Hematopoietic multipotent progenitor cell treated with erythropoietin and hydrocortisone succinate and interleukin-3 and kit ligand, for 6 days (in vitro differentiated cells): ENCODE measurements at regions not wholly inside any gene's neighbourhood (a gene's known extent, or its start where the extent isn't known, plus 50 kb on each side); places are given as distances from the start of the nearest gene placed in this dataset.

Experiments
- DNase-seq: peaks from one replicate; pipeline ENCODE4 v3.0.0-alpha.2; 2015

DNA sequence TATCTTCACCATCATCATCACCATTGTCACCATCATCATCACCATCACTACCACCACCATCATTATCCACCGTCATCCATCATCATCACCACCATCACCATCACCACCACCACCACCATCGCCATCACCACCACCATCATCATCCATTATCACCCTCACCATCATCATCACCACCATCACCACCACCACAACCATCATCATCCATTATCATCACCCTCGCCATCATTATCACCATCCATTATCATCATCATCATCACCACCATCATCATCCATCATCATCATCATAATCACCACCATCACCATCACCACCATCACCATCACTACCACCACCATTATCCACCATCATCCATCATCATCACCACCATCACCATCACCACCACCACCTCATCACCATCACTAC, 95.6 kb downstream of the C16orf95 start:
- DNase-seq, result no peak

DNA sequence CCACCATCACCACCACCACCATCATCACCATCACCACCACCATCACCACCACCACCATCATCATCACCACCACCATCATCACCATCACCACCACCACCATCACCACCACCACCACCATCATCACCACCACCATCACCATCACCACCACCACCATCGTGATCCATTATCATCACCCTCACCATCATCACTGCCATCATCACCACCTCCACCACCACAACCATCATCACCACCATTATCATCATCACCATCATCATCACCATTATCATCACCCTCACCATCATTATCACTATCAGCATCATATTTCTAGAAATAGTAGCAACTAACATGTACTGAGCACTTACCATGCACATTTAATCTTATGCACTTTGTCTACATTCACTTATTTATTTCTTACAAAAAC, 94.9 kb downstream of the C16orf95 start:
- no peak for DNase-seq

DNA sequence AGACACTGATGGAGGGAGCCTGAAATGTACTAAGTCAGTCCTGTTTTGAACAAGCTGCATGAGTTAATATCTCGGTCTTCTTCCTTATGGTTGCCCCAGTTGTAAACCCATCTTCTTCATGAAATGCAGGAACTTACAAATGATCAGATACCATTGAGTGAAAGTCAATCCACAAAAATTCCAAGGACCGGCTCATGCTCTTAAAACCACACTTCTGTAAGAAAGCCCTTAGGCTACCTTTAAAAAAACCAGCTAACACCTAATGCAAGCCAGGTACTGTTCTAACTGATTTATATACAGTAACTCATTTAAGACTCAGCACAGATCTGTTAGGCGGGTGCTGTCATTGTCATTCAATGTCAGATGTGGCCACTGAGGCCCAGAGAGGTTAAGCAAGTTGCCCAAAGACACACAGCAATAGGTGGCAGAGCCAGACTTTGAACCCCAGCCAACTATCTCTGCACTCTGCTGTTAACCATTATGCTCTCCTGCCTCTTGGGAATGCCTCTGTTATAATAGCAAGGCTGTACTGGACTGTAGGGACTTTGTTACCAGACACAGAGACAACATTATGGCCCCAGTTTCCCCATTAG, 93.4 kb downstream of the C16orf95 start:
- no peak for DNase-seq

DNA sequence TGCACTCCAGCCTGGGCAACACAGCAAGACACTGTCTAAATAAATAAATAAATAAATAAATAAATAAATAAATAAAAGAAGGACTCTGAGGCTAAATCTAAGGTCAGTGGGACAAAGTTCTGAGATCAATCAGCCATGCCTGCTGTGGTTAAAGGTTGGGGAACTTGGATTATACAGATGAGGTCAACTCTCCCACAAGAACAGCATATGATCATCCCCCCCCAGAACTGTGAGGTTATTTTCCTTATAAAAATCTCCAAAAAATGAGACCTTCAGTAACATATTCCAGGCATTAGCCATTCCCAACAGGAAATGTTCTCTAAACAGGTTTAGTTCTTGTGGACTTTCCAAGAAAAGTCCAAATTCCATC, 90.3 kb downstream of the C16orf95 start:
- DNase-seq, result no peak

DNA sequence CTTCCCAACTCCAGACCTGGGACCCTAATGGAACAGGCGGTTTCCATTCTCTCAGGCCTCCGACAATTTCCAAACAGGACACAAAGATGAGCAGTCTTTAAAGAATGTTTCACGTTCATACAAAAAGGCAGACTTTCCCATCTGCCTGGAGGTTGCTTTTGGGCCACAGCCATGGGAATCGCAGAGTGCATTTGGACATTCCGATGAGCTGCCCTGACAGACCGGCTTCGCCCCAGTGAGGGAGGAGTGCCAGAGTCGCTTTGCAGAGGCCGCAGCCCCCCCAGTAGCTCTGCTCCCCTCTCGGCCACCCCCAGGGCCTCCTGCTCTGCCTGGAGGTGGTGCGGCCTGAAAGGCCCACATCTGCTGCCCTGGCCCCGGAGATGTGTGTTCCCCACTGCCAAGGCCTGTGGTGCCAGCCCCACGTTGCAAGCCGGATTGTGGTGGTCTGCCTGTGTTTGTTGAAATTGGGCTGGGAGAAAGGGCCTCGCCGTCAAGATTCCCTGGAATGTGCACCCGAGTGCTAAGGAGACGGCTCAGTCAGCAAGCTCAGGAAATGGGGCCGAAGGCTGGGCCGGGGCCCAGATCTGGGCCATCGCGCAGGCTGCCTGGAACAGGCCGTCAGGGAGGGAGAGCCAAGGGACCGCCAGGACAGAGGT, 89.8 kb downstream of the C16orf95 start:
- no peak for DNase-seq

DNA sequence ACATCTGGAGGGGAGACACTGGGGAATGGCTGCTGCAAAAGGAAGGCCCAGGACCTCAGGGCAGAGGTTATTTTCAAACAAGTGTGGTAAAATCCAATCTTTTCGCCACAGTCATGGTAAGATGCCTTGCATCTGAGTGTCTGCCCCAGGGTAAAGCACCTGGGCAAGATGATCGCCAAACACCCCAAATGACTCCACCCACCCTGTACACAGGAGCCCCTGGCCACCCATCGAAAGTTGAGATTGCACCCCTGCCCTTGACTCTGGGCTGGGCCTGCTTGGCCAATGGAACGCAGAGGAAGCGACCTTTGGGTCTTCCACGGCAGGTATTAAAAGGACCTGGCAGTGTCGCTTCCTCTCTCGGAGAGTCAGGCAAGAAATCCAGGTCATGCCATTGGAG, 88.8 kb downstream of the C16orf95 start:
- no peak for DNase-seq

DNA sequence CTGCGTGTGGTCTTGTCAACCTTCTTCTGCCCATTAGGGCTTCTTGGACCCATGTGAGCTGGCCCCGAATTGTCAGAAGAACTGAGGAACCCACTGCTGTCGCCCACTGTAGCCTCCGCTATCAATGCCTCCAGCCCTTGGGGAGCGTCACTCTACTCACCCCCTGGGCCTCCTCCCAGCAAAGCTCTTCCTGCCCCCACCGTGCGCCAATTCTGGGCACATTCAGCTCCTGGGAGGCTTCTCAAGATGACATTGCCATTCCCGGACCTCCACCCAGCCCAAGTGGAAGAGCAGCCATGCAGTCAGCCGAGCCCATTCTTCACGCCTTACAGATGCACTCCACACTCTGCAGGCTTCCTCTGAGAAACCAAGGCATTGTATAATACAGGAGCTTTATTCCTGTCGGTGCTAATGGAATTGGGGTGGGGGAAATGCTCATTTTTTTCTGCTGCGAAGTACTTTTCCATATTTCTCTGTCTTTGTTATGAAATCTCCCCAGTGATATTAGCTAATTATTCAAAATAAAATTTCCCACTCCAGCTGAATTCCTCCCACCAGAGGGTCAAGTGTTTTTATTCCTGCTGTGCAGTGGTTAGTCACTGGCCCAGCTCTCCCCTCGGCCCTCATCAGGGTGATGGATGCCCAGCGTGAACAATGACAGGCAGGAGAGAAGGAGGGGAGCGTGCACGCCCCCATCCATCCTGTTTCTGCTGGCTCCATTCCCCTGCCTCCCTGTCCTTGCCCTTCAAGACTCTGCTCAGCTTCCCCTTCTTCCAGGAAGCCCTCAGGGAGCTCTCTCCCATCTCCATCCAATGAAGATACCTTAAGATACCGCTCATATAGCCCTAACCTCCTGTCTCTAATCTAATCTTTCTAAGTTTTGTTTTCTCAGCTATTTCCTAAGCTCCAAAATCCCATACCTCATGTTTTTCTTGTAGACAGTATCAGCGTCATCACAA, 87.7 kb downstream of the C16orf95 start:
- no peak for DNase-seq

DNA sequence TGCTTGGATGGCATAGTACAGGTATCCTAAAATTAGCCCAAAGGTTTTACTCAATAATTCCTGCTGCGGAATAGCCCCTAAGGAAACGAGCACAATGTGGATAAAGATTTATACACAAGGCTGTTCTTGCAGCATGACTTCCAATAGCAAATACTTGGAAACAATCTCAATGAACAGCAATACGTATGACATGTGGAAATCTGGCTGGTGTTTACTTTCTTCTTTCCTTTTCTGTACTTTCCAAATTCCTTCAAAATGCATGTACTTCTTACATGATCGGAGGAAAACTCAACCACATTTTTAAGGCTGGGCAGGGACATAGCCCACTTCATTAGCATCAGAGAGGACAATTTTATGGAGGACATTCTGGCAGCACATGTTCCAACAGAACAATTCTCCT, 86.6 kb downstream of the C16orf95 start:
- no peak for DNase-seq

DNA sequence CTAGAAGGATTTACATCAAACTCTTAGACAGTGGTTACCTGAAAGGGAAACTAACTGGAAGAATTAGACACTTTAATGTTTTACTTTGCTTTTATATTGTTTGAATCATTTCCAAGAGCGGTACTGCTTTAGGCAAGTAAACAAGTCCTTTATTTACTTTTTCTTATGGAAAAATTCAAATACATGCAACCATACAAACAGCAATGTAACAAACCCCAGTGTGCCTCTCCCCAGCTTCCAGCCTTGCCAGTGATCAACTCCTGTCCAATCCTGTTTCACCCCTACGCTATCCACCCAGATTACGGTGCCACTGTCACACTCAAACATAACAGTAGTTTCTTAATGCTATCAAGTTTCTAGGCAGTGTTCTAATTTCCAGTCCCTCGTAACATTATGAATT, 85.9 kb downstream of the C16orf95 start:
- no peak for DNase-seq

DNA sequence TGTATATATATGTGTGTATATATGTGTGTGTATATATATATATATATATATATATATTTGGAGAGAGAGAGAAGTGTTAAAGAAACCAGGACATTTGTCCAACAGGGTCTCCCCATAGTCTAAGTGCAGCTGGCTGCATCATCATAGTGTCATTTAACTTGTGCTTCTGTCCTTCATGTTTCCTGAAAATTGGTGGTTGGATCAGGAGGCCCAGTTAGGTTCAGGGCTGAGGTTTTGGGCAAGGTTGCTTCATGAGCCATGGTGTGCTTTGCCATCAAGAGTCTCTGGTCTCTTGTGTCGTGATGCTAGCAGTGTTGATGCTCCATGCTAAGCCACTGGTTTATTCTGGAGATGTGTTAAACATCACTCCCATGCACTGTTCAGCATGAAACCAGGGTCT, 85.3 kb downstream of the C16orf95 start:
- DNase-seq, result no peak

DNA sequence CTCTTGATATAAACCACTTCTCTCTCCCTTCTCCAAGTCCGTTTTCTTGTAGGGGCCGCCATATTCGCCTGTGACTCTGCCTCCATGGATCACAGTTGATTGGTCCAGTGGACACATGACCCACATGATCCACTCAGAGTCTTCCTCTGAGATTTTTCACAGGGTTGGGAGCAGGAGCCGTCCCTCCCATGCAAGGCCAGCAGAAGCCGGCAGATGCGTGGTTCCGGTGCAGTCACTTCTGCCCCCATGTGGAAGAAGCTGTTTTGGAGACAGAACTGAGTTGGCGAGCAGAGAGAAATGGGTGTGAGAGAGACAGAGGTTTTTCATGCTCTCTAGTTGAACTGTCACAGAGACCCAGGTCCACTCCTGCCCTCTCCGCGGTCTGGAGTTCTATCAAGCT, 83.3 kb downstream of the C16orf95 start:
- DNase-seq, result peak; percentile 37

DNA sequence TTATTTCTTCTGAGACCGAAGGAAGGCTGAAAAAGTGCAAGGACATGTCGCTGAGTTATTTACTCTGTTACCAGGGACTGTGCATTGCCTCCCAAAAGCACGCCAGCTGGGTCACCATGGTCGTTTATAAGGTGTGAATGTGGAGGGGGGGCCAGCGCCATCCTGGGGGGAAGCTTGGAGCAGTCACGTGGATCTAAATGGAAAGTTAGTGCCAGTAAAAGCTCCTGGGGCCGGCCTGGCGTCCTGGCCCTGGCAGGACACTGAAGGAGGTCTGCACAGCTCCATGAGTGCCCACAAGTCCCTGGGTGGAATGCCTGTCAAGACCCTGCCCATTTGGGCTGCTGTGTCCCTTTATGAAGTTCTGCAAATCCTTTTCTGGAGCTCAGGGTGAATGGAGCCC, 82.6 kb downstream of the C16orf95 start:
- no peak for DNase-seq

DNA sequence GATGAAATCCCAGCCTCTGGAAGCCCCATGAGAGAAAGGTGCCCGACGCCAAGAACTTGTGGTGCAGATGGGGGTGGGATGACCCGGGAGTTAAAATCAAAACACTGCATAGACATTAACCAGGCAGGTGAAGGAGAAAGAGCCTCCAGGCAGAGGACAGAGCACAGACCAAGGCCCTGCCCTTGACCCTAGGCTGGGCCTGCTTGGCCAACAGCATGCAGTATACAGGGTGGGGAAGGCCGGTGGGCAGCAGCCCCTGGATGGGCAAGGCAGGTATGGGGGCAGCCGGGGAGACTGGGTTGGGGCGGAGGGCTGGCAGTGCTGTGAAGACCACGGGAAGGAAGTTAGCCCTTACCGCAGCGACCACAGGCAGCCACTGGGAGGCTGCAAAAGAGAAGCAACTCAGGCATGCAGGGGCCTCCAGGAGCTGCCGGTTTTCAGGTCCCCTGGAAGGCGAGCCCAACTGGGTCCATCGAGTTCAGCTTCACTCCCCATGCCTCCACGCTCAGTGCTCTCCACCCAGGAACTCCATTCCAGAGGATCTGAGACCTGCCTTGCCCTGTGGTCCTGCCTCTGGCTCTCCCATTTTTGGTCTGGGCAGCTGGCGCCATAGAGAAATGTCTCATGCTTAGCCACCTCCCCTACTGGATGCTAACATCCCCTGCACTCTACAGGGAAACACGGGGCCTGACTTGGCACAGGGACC, 81.2 kb downstream of the C16orf95 start:
- peak; percentile 56 for DNase-seq

DNA sequence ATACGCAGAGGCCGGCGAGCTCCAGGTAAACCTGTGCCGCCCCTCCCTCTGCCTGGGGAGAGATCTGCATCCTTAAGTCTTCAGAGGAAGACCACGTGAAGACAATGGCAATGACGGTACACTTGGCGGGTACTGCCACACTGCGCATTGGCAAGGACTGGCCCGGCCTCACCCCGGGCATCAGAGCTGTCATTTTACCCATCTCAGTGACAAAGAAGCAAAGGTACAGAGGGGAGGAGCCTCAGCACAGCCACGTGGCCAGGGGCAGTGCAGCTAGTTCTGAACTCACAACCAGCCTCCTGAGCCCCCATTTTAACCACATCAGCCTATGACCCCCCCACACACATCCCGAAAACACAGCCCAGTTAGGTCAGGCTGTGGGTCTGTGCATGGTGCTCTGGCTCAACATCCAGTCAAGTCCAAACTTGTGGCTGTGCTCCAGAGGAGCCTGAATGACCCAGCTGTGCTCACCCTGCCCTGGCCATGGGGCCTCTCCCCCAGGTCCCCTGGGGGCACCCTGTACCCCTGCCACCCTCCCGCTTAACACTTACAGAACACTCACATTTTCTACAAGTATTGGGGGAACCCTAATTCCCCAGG, 80.6 kb downstream of the C16orf95 start:
- DNase-seq, result no peak

DNA sequence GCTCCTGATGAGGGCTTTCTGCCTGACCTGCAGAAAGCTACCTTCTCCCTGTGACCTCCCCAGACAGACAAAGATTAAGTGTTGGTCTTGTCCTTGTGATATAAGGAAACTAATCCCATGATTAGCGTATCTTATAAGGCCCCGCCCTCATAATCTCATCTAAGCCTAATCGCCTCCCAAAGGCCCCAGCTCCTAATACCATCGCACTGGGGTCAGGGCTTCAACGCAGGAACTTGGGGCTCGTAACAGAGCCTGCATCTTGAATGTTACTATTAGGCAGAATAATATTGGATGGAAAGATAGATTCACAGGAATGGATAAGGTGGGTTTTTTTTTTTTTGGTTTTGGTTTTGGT, 78.9 kb downstream of the C16orf95 start:
- DNase-seq, result no peak

DNA sequence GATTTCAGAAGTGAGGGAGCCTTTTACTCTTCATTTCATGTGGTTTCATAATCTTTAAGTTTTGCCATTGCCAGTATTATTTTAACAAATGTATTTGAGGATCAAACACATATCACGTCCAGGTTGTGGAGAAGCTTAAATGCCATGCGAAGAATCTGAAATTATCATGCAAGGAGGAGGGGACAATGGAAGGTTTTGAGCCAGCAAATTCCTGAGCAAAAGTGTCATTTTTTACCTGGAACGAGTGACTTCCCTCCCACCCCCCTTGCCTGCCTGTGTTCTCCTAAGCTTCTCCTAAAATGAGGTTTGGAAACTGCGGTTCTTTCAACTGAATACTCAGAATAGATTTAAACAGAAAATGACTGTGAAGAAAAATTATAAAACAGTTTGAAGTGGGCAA, 77.6 kb downstream of the C16orf95 start:
- no peak for DNase-seq

DNA sequence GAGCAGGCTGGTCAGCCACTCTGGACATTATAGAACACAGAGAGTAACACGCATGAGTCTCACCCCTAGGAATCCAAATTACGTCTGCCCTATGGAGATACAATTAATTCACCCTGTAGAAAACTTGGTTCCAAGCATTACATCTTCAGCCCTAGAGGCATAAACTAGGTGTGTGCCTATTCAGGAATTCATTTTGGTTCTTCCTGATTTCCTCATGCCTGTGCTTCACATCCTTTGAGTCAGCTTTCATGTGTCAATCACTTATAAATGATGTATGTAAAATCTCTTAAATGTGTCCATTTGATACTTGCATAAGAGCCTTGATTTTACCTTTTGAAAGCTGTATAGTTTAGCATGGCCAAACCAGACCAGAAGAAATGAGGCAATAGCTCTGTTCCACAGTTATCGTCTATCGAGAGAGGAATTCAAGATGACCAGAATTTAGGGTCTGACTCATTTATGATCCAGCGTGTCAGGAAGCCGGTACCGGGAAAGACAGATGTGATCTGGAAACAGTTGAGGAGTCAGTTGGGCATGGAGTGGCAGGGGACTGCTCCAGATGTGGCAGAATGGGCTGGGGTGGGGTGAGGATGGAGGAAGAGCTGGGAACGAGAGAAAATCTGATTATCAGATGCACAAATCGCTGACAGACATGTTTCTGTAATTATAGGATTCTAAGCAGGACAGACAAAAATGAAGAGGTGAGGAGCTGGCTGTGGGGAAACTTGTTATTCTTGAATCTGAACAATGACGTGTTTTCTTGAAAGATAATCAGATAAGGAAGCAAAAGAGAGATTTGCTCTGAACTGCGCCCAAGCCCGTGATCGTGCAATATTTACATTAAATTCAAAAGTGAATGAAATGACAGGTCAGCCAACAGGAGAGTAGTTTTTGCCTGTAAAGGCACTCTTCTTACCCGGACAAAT, 76.7 kb downstream of the C16orf95 start:
- no peak for DNase-seq

DNA sequence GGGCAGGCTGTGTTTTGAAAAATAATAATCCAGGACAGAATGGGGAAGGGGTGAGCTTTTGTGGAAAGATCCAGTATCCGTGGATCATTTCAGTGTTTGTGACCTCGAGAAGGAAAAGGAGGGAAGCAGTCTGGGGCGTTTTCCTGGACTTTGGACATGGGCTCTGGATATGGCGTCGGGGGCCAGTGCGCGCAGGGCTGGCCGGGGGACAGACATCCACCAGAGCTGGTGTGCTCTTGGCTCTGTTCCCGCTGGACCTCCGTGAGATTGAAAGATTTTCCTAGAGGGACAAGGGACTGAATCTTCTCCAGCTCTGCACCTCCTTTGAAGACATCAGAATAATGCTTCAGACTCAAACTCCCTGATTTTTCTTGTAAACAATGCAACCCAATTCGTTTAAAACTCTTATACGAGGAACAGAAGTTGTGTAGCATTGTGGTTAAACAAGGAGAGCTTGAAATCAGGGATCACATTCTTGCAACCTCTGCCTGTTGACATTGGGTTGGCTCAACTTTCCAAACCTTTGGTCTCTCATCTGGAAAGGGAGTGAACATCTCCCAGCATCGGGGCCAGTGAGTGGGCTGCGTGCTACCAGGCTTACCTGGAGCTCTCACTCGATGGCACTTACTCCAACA, 75.9 kb downstream of the C16orf95 start:
- no peak for DNase-seq

DNA sequence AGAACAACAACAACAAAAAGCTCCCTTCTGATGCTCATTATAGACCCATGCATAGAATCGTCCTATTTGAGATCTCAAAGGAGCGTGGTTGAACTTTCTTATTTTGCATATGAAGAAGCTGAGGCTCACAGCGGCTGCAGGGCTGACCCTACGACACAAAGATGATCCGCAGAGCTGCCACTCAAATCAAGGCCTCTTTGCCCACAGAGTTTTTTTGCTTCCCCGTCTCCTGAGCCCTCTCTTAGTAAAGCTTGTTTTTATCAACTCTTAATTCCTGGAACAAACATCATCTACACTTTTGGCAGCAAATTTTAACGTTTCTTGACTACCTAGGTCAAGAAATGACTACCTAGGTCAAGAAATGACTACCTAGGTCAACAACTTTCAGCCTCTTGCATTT, 73.7 kb downstream of the C16orf95 start:
- no peak for DNase-seq

DNA sequence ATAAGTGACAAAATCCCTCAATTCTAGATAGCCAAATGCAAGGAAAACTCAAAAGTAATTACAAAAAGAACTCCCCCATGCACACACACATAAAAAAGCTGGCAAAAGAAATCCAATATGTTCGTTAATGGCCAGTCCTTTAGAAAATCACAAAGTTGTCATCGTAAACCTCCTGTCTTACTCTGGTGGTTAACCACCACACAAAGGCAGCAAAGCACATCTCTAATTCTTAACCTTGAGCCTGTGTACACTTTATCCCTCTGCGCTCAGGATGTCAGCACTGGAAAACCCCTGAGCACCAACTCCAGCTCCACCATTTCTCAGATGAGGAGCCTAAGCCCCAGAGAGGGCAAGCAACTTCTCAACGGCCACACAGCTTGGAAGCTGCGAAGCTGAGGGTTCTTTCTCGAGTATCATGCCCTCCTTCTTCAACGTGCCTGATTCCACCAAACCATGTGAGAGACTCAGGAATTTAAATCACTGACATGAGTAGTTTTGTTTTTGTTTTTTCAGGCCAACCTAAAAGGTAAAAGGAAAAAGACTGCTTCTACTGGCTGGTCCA, 72.5 kb downstream of the C16orf95 start:
- no peak for DNase-seq

DNA sequence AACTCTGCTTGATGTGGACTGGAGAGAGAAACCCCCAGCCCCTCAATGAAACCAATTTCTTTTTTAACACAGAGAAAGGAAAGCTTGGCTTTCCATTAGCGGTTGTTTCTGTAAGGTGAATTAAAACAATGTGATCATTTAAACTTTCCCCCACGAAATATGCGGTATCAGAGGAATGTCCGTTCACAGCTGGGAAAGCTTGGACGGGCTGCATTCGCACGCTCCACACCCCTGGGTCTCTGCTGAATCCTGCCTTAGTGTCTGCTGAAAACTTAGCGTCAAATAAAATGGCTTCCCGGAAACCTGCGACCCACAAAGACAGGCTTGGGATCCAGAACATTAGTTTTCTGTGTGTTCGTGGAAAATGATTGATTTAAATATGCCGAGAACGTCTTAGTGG, 71.7 kb downstream of the C16orf95 start:
- no peak for DNase-seq
